ENCODE measurements at regions not wholly inside any gene's neighbourhood (a gene's known extent, or its start where the extent isn't known, plus 50 kb on each side); places are given as distances from the start of the nearest gene placed in this dataset.

- H3K4me1 Mint-ChIP-seq = no peaks in the 10 kb centered on the region
- no peak overlapping the region for H3K27ac Mint-ChIP-seq
- no peak overlapping the region for H3K4me3 Mint-ChIP-seq
- POLR2A ChIA-PET = no interaction called here
- Histone ChIP-seq H3K4me1 (ENCODE audit: insufficient read depth, low read length) (no peaks in the 10 kb centered on the region), H3K27ac (ENCODE audit: low read depth, low read length) (no peak overlapping the region), H3K36me3 (ENCODE audit: insufficient read depth, low read length) (no peaks in the 10 kb centered on the region), H3K9me3 (ENCODE audit: low read length) (no peaks in the 10 kb centered on the region), H3K4me3 (ENCODE audit: low read length) (no peak overlapping the region), H3K27me3 (ENCODE audit: insufficient read depth, low read length, poor library complexity, severe bottlenecking) (no peaks in the 10 kb centered on the region)
- CTCF ChIA-PET = no interaction called here
- no peaks in the 10 kb centered on the region for H3K36me3 Mint-ChIP-seq
- peaks cover 0 to 13% (median 9%) of the 10 kb centered on the region in 5 donors for H3K9me3 Mint-ChIP-seq
- H3K27me3 Mint-ChIP-seq = no peaks in the 10 kb centered on the region
- no peak for DNase-seq
These were observed 113.1 kb upstream of the RGS18 start for GRCh38 chr1:192045131-192045530.

GRCh38 chr1:192053531-192053971 is 104.7 kb upstream of the RGS18 start:
- DNase-seq = no peak

DNA sequence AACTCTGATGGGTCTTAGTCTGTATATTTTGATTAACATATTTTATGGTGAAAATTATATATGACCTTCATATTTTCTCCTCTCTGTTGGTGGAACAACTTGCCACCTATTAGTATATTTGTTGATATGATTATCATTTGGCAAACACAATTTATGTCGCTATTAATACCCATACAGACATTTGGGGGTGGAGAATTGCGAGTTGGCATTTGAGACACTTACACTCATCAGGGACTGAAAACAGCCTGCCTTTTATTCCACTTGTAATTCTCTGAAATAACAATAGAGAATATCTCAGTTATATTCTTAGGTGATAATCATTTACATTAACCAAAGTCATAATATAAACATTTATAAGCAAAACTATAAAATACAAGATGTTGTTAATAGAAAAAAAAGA is 100.5 kb upstream of the RGS18 start:
- POLR2A ChIA-PET = no interaction called here
- Mint-ChIP-seq H3K4me3 (no peak overlapping the region), H3K27me3 (no peaks in the 10 kb centered on the region), H3K36me3 (no peaks in the 10 kb centered on the region), H3K4me1 (no peaks in the 10 kb centered on the region), H3K9me3 (peaks cover 0 to 4% (median 0%) of the 10 kb centered on the region in 5 donors), H3K27ac (no peak overlapping the region)
- no peaks in the 10 kb centered on the region for H3K4me1 ChIP-seq (ENCODE audit: insufficient read depth, low read length)
- CTCF ChIA-PET = no interaction called here
- DNase-seq = no peak
- H3K9me3 ChIP-seq (ENCODE audit: low read length) = no peaks in the 10 kb centered on the region
- no peaks in the 10 kb centered on the region for H3K36me3 ChIP-seq (ENCODE audit: insufficient read depth, low read length)
- H3K27me3 ChIP-seq (ENCODE audit: insufficient read depth, low read length, poor library complexity, severe bottlenecking) = no peaks in the 10 kb centered on the region
- no peak overlapping the region for H3K27ac ChIP-seq (ENCODE audit: low read depth, low read length)
- H3K4me3 ChIP-seq (ENCODE audit: low read length) = no peak overlapping the region

More at GRCh38 chr1:192053531-192053971, 104.7 kb upstream of the RGS18 start:
- Mint-ChIP-seq H3K27me3 (no peaks in the 10 kb centered on the region), H3K36me3 (no peaks in the 10 kb centered on the region), H3K9me3 (peaks cover 0 to 6% (median 0%) of the 10 kb centered on the region in 5 donors), H3K4me1 (no peaks in the 10 kb centered on the region), H3K4me3 (no peak overlapping the region), H3K27ac (no peak overlapping the region)
- CTCF ChIA-PET = no interaction called here
- POLR2A ChIA-PET = no interaction called here
- Histone ChIP-seq H3K4me1 (ENCODE audit: insufficient read depth, low read length) (no peaks in the 10 kb centered on the region), H3K27ac (ENCODE audit: low read depth, low read length) (no peak overlapping the region), H3K27me3 (ENCODE audit: insufficient read depth, low read length, poor library complexity, severe bottlenecking) (no peaks in the 10 kb centered on the region), H3K36me3 (ENCODE audit: insufficient read depth, low read length) (no peaks in the 10 kb centered on the region), H3K4me3 (ENCODE audit: low read length) (no peak overlapping the region), H3K9me3 (ENCODE audit: low read length) (no peaks in the 10 kb centered on the region)

- no peak overlapping the region for H3K27ac ChIP-seq (ENCODE audit: low read depth, low read length)
- no peak overlapping the region for H3K4me3 ChIP-seq (ENCODE audit: low read length)
- ChIA-PET POLR2A (no interaction called here), CTCF (no interaction called here)
- H3K4me1 Mint-ChIP-seq = no peaks in the 10 kb centered on the region
- H3K36me3 ChIP-seq (ENCODE audit: insufficient read depth, low read length) = no peaks in the 10 kb centered on the region
- no peaks in the 10 kb centered on the region for H3K27me3 ChIP-seq (ENCODE audit: insufficient read depth, low read length, poor library complexity, severe bottlenecking)
- H3K4me1 ChIP-seq (ENCODE audit: insufficient read depth, low read length) = no peaks in the 10 kb centered on the region
- H3K27me3 Mint-ChIP-seq = no peaks in the 10 kb centered on the region
- H3K27ac Mint-ChIP-seq = no peak overlapping the region
- peaks cover 0 to 5% (median 0%) of the 10 kb centered on the region in 5 donors for H3K9me3 Mint-ChIP-seq
- no peaks in the 10 kb centered on the region for H3K9me3 ChIP-seq (ENCODE audit: low read length)
- H3K36me3 Mint-ChIP-seq = no peaks in the 10 kb centered on the region
- no peak overlapping the region for H3K4me3 Mint-ChIP-seq
- DNase-seq = no peak
These were observed 98.9 kb upstream of the RGS18 start for GRCh38 chr1:192059407-192059806.

- Mint-ChIP-seq H3K36me3 (no peaks in the 10 kb centered on the region), H3K27ac (no peak overlapping the region), H3K4me1 (no peaks in the 10 kb centered on the region), H3K27me3 (no peaks in the 10 kb centered on the region), H3K9me3 (peaks cover 0 to 8% (median 0%) of the 10 kb centered on the region in 5 donors), H3K4me3 (no peak overlapping the region)
- no peaks in the 10 kb centered on the region for H3K36me3 ChIP-seq (ENCODE audit: insufficient read depth, low read length)
- H3K4me1 ChIP-seq (ENCODE audit: insufficient read depth, low read length) = no peaks in the 10 kb centered on the region
- POLR2A ChIA-PET = no interaction called here
- CTCF ChIA-PET = no interaction called here
- H3K27me3 ChIP-seq (ENCODE audit: insufficient read depth, low read length, poor library complexity, severe bottlenecking) = no peaks in the 10 kb centered on the region
- H3K9me3 ChIP-seq (ENCODE audit: low read length) = no peaks in the 10 kb centered on the region
- H3K27ac ChIP-seq (ENCODE audit: low read depth, low read length) = no peak overlapping the region
- no peak overlapping the region for H3K4me3 ChIP-seq (ENCODE audit: low read length)
- DNase-seq = no peak
These were observed 96.7 kb upstream of the RGS18 start for GRCh38 chr1:192061556-192061955.

DNA sequence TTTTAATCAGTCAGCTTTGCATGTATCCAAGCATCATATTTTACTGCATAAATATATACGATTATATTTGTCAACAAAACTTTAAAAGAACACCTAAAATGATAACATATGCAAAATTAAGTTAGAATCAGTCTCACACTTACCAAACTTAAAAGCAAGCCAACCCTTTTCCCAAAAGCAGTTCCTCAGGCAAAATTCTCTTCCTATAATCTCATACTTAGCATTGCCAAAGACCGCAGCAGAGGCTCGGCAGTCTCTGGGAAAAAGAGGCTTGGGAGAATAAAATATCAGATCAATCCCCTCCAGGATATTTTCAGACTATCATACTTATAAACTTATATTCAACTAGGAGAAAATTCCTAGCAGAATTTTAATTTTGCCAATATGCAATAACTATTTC is 93.2 kb upstream of the RGS18 start:
- Histone ChIP-seq H3K4me3 (ENCODE audit: low read length) (no peak overlapping the region), H3K27me3 (ENCODE audit: insufficient read depth, low read length, poor library complexity, severe bottlenecking) (no peaks in the 10 kb centered on the region), H3K27ac (ENCODE audit: low read depth, low read length) (no peak overlapping the region), H3K9me3 (ENCODE audit: low read length) (no peaks in the 10 kb centered on the region), H3K36me3 (ENCODE audit: insufficient read depth, low read length) (no peaks in the 10 kb centered on the region), H3K4me1 (ENCODE audit: insufficient read depth, low read length) (no peaks in the 10 kb centered on the region)
- no peak for DNase-seq
- Mint-ChIP-seq H3K9me3 (peaks cover 0 to 11% (median 4%) of the 10 kb centered on the region in 5 donors), H3K4me1 (no peaks in the 10 kb centered on the region), H3K27ac (no peak overlapping the region), H3K27me3 (no peaks in the 10 kb centered on the region), H3K4me3 (no peak overlapping the region), H3K36me3 (no peaks in the 10 kb centered on the region)
- POLR2A ChIA-PET = no interaction called here
- CTCF ChIA-PET = no interaction called here

DNA sequence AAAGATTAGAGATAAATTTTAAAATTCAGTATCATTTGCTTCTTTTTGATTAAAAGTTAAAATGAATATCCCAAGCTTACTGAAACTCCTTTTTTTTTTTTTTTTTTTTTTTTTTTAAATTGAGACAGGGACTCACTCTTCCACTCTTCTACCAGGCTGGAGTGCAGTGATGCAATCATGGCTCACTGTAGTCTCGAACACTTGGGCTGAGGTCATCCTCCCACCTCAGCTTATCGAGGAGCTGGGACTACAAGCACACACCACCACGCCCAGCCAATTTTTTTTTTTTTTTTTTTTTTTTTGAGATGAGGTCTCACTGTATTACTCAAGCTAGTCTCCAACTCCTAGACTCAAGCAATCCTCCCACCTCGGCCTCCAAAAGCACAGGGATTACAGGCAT is 92.1 kb upstream of the RGS18 start:
- Mint-ChIP-seq H3K36me3 (no peaks in the 10 kb centered on the region), H3K27ac (no peak overlapping the region), H3K9me3 (peaks cover 0 to 8% (median 4%) of the 10 kb centered on the region in 5 donors), H3K4me3 (no peak overlapping the region), H3K27me3 (no peaks in the 10 kb centered on the region), H3K4me1 (no peaks in the 10 kb centered on the region)
- no peak for DNase-seq
- Histone ChIP-seq H3K4me1 (ENCODE audit: insufficient read depth, low read length) (no peaks in the 10 kb centered on the region), H3K27ac (ENCODE audit: low read depth, low read length) (no peak overlapping the region), H3K27me3 (ENCODE audit: insufficient read depth, low read length, poor library complexity, severe bottlenecking) (no peaks in the 10 kb centered on the region), H3K36me3 (ENCODE audit: insufficient read depth, low read length) (no peaks in the 10 kb centered on the region), H3K4me3 (ENCODE audit: low read length) (no peak overlapping the region), H3K9me3 (ENCODE audit: low read length) (no peaks in the 10 kb centered on the region)
- ChIA-PET CTCF (no interaction called here), POLR2A (no interaction called here)

GRCh38 chr1:192067360-192067759 is 90.9 kb upstream of the RGS18 start:
- Histone ChIP-seq H3K27ac (ENCODE audit: low read depth, low read length) (no peak overlapping the region), H3K36me3 (ENCODE audit: insufficient read depth, low read length) (no peaks in the 10 kb centered on the region), H3K27me3 (ENCODE audit: insufficient read depth, low read length, poor library complexity, severe bottlenecking) (no peaks in the 10 kb centered on the region), H3K4me3 (ENCODE audit: low read length) (no peak overlapping the region), H3K9me3 (ENCODE audit: low read length) (no peaks in the 10 kb centered on the region), H3K4me1 (ENCODE audit: insufficient read depth, low read length) (no peaks in the 10 kb centered on the region)
- H3K36me3 Mint-ChIP-seq = no peaks in the 10 kb centered on the region
- POLR2A ChIA-PET = no interaction called here
- H3K9me3 Mint-ChIP-seq = peaks cover 0 to 8% (median 4%) of the 10 kb centered on the region in 5 donors
- CTCF ChIA-PET = no interaction called here
- H3K4me1 Mint-ChIP-seq = no peaks in the 10 kb centered on the region
- H3K27ac Mint-ChIP-seq = no peak overlapping the region
- no peaks in the 10 kb centered on the region for H3K27me3 Mint-ChIP-seq
- H3K4me3 Mint-ChIP-seq = no peak overlapping the region
- no peak for DNase-seq

- Mint-ChIP-seq H3K4me1 (no peaks in the 10 kb centered on the region), H3K9me3 (peaks cover 2 to 8% (median 2%) of the 10 kb centered on the region in 5 donors), H3K27me3 (no peaks in the 10 kb centered on the region), H3K36me3 (no peaks in the 10 kb centered on the region), H3K27ac (no peak overlapping the region), H3K4me3 (no peak overlapping the region)
- no peaks in the 10 kb centered on the region for H3K4me1 ChIP-seq (ENCODE audit: insufficient read depth, low read length)
- no peaks in the 10 kb centered on the region for H3K36me3 ChIP-seq (ENCODE audit: insufficient read depth, low read length)
- ChIA-PET POLR2A (no interaction called here), CTCF (no interaction called here)
- no peaks in the 10 kb centered on the region for H3K27me3 ChIP-seq (ENCODE audit: insufficient read depth, low read length, poor library complexity, severe bottlenecking)
- H3K27ac ChIP-seq (ENCODE audit: low read depth, low read length) = no peak overlapping the region
- H3K4me3 ChIP-seq (ENCODE audit: low read length) = no peak overlapping the region
- no peaks in the 10 kb centered on the region for H3K9me3 ChIP-seq (ENCODE audit: low read length)
- DNase-seq = no peak
These were observed 88.0 kb upstream of the RGS18 start for GRCh38 chr1:192070213-192070612.
